HG03378 (cell line): ENCODE measurements at regions not wholly inside any gene's neighbourhood (a gene's known extent, or its start where the extent isn't known, plus 50 kb on each side); places are given as distances from the start of the nearest gene placed in this dataset.

ENCODE experiments used
- ATAC-seq: cut with Tn5 transposase; IDR thresholded peaks from one replicate; pipeline ENCODE4 v1.9.1; 2021; ENCODE audit warnings: mild to moderate bottlenecking, moderate library complexity; ENCODE audit not compliant: unreplicated experiment

- no peak for ATAC-seq
Observed at GRCh38 chr7:9785211-9785610, 1188.5 kb upstream of the PHF14 start.

- no peak for ATAC-seq
Observed at GRCh38 chr7:9796241-9796640, 1177.4 kb upstream of the PHF14 start.

GRCh38 chr7:9822458-9823290 lies 1151.0 kb upstream of the PHF14 start:
- ATAC-seq: no peak

- no peak for ATAC-seq
Observed at GRCh38 chr7:9835199-9835598, 1138.5 kb upstream of the PHF14 start.

- ATAC-seq: no peak
Observed at GRCh38 chr7:9836671-9837070, 1137.0 kb upstream of the PHF14 start.

- ATAC-seq: no peak
Observed at GRCh38 chr7:9842301-9842700, 1131.4 kb upstream of the PHF14 start.

GRCh38 chr7:9846902-9847301 lies 1126.8 kb upstream of the PHF14 start:
- no peak for ATAC-seq

GRCh38 chr7:9854605-9855004 lies 1119.1 kb upstream of the PHF14 start:
- no peak for ATAC-seq

GRCh38 chr7:9856668-9857067 lies 1117.0 kb upstream of the PHF14 start:
- ATAC-seq: no peak

- ATAC-seq: no peak
Observed at GRCh38 chr7:9863545-9863944, 1110.1 kb upstream of the PHF14 start.

GRCh38 chr7:9869151-9869550 lies 1104.5 kb upstream of the PHF14 start:
- ATAC-seq: no peak

- no peak for ATAC-seq
Observed at GRCh38 chr7:9869566-9869965, 1104.1 kb upstream of the PHF14 start.

- no peak for ATAC-seq
Observed at GRCh38 chr7:9870674-9871073, 1103.0 kb upstream of the PHF14 start.

- no peak for ATAC-seq
Observed at GRCh38 chr7:9874182-9874581, 1099.5 kb upstream of the PHF14 start.

- no peak for ATAC-seq
Observed at GRCh38 chr7:9876053-9876452, 1097.6 kb upstream of the PHF14 start.

GRCh38 chr7:9889554-9889953 lies 1084.1 kb upstream of the PHF14 start:
- no peak for ATAC-seq

GRCh38 chr7:9890092-9890491 lies 1083.6 kb upstream of the PHF14 start:
- ATAC-seq: no peak

- no peak for ATAC-seq
Observed at GRCh38 chr7:9891056-9891455, 1082.6 kb upstream of the PHF14 start.

GRCh38 chr7:9900339-9900738 lies 1073.3 kb upstream of the PHF14 start:
- ATAC-seq: no peak

GRCh38 chr7:9921326-9921725 lies 1052.3 kb upstream of the PHF14 start:
- no peak for ATAC-seq

- no peak for ATAC-seq
Observed at GRCh38 chr7:9937944-9938631, 1035.6 kb upstream of the PHF14 start.

GRCh38 chr7:9939176-9939575 lies 1034.5 kb upstream of the PHF14 start:
- no peak for ATAC-seq
